SK-N-SH treated with all-trans-retinoic acid at 6 μM for 48 hours (cell line): ENCODE measurements at regions not wholly inside any gene's neighbourhood (a gene's known extent, or its start where the extent isn't known, plus 50 kb on each side); places are given as distances from the start of the nearest gene placed in this dataset.

Experiments used
- ATAC-seq: fragments of 200-7000 bp; cut with Tn5 transposase; 3 replicates; pipeline ENCODE4 v1.9.1; 2020; ENCODE audit warnings: mild to moderate bottlenecking, moderate library complexity
- ARNTL ChIP-seq: fragments of 450-650 bp; formaldehyde crosslinking; IDR thresholded peaks from 2 replicates; pipeline ENCODE4 v1.5.0; 2020; ENCODE audit warnings: low read depth, mild to moderate bottlenecking, moderate library complexity, borderline replicate concordance
- BACH2 ChIP-seq: fragments of 250-450 bp; sonication (Bioruptor Pico); IDR thresholded peaks from 2 replicates; pipeline ENCODE4 v1.9.0; 2021; ENCODE audit warnings: mild to moderate bottlenecking, borderline replicate concordance
- CSDC2 ChIP-seq: fragments of 250-450 bp; sonication (Bioruptor Pico); IDR thresholded peaks from 2 replicates; pipeline ENCODE4 v1.5.0; 2020; ENCODE audit warnings: mild to moderate bottlenecking, moderate library complexity
- ESRRG ChIP-seq: fragments of 250-450 bp; sonication (Bioruptor Pico); IDR thresholded peaks from 2 replicates; pipeline ENCODE4 v1.6.1; 2021; ENCODE audit warnings: mild to moderate bottlenecking
- GLIS3 ChIP-seq: fragments of 250-450 bp; sonication (Bioruptor Pico); IDR thresholded peaks from 2 replicates; pipeline ENCODE4 v1.5.0; 2020; ENCODE audit warnings: mild to moderate bottlenecking, moderate library complexity
- ISL1 ChIP-seq: fragments of 250-450 bp; sonication (Bioruptor Pico); IDR thresholded peaks from 2 replicates; pipeline ENCODE4 v2.1.2; 2022; ENCODE audit warnings: mild to moderate bottlenecking, moderate library complexity
- OSR1 ChIP-seq: fragments of 250-450 bp; sonication (Bioruptor Pico); IDR thresholded peaks from 2 replicates; pipeline ENCODE4 v1.8.0; 2022; ENCODE audit warnings: moderate library complexity, mild to moderate bottlenecking, inconsistent platforms
- PPARA ChIP-seq: fragments of 250-450 bp; sonication (Bioruptor Pico); IDR thresholded peaks from 2 replicates; pipeline ENCODE4 v1.5.0; 2020; ENCODE audit warnings: mild to moderate bottlenecking, borderline replicate concordance
- RARB ChIP-seq: fragments of 250-450 bp; sonication (Bioruptor Pico); IDR thresholded peaks from 2 replicates; pipeline ENCODE4 v1.8.0; 2021; ENCODE audit warnings: mild to moderate bottlenecking, moderate library complexity
- SNAI2 ChIP-seq: fragments of 250-450 bp; sonication (Bioruptor Pico); IDR thresholded peaks from 2 replicates; pipeline ENCODE4 v1.5.0; 2020; ENCODE audit warnings: mild to moderate bottlenecking, moderate library complexity
- TCF4 ChIP-seq: fragments of 250-450 bp; sonication (Bioruptor Pico); IDR thresholded peaks from 2 replicates; pipeline ENCODE4 v1.8.0; 2021; ENCODE audit warnings: mild to moderate bottlenecking, moderate library complexity, borderline replicate concordance
- TOX ChIP-seq: fragments of 250-450 bp; sonication (Bioruptor Pico); IDR thresholded peaks from 2 replicates; pipeline ENCODE4 v1.8.0; 2021; ENCODE audit warnings: mild to moderate bottlenecking, moderate library complexity, borderline replicate concordance
- ZC3H10 ChIP-seq: fragments of 250-450 bp; sonication (Bioruptor Pico); IDR thresholded peaks from 2 replicates; pipeline ENCODE4 v1.5.1; 2021; ENCODE audit warnings: mild to moderate bottlenecking, moderate library complexity
- ZFP30 ChIP-seq: fragments of 450-650 bp; formaldehyde crosslinking; IDR thresholded peaks from 2 replicates; pipeline ENCODE4 v1.5.0; 2022; ENCODE audit warnings: mild to moderate bottlenecking, moderate library complexity
- ZNF565 ChIP-seq: fragments of 450-650 bp; formaldehyde crosslinking; conservative IDR thresholded peaks from 2 replicates; pipeline ENCODE4 v1.5.0; 2020; ENCODE audit warnings: low read depth, mild to moderate bottlenecking, moderate library complexity
- ZNF70 ChIP-seq: fragments of 450-650 bp; formaldehyde crosslinking; IDR thresholded peaks from 2 replicates; pipeline ENCODE4 v1.5.0; 2020; ENCODE audit warnings: mild to moderate bottlenecking, moderate library complexity
- TF ChIP-seq, protein P1 (sequence below): fragments of 250-450 bp; sonication (Bioruptor Pico); IDR thresholded peaks from 2 replicates; pipeline ENCODE4 v1.8.0; 2021; ENCODE audit warnings: low read depth, mild to moderate bottlenecking, moderate library complexity, borderline replicate concordance
- TF ChIP-seq, protein P2 (sequence below): fragments of 250-450 bp; sonication (Bioruptor Pico); IDR thresholded peaks from 2 replicates; pipeline ENCODE4 v1.5.0; 2020; ENCODE audit warnings: mild to moderate bottlenecking, moderate library complexity
- TF ChIP-seq, protein P3 (sequence below): fragments of 250-450 bp; sonication (Bioruptor Pico); IDR thresholded peaks from 2 replicates; pipeline ENCODE4 v1.8.0; 2020; ENCODE audit warnings: mild to moderate bottlenecking, moderate library complexity, borderline replicate concordance
- TF ChIP-seq, protein P4 (sequence below): fragments of 250-450 bp; sonication (Bioruptor Pico); IDR thresholded peaks from 2 replicates; pipeline ENCODE4 v1.5.1; 2021; ENCODE audit warnings: mild to moderate bottlenecking, moderate library complexity

DNA sequence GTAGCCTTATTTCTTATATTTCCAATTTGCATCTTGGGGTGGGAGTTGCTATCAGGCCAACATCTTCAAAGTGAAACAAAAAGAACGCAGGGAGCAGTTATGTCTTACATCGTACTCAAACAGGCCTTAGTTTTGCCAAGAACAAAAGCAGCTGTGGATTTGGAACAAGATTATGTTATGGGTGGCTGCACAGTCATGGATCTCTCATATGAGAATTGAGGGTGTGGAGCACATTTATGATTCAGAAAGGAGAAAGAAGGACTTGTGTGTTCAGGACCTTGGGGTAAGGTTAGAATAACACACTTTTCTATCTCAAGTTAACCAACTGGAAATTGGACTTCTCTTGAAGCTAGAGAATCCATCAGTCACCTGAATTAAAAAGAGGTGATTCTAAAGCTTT, 259.9 kb downstream of the FOXA2 start:
- TF ChIP-seq PPARA (no peak), CSDC2 (no peak), ZNF565 (CRISPR knock-in tag) (no peak), BACH2 (CRISPR knock-in tag) (no peak), ESRRG (no peak), ISL1 (CRISPR knock-in tag) (no peak), RARB (CRISPR knock-in tag) (no peak), ZFP30 (CRISPR knock-in tag) (no peak), ZC3H10 (CRISPR knock-in tag) (no peak), TOX (CRISPR knock-in tag) (no peak)
- TF ChIP-seq, protein P1, sequence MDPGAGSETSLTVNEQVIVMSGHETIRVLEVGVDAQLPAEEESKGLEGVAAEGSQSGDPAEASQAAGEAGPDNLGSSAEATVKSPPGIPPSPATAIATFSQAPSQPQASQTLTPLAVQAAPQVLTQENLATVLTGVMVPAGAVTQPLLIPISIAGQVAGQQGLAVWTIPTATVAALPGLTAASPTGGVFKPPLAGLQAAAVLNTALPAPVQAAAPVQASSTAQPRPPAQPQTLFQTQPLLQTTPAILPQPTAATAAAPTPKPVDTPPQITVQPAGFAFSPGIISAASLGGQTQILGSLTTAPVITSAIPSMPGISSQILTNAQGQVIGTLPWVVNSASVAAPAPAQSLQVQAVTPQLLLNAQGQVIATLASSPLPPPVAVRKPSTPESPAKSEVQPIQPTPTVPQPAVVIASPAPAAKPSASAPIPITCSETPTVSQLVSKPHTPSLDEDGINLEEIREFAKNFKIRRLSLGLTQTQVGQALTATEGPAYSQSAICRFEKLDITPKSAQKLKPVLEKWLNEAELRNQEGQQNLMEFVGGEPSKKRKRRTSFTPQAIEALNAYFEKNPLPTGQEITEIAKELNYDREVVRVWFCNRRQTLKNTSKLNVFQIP, result no peak
- TF ChIP-seq, protein P2, sequence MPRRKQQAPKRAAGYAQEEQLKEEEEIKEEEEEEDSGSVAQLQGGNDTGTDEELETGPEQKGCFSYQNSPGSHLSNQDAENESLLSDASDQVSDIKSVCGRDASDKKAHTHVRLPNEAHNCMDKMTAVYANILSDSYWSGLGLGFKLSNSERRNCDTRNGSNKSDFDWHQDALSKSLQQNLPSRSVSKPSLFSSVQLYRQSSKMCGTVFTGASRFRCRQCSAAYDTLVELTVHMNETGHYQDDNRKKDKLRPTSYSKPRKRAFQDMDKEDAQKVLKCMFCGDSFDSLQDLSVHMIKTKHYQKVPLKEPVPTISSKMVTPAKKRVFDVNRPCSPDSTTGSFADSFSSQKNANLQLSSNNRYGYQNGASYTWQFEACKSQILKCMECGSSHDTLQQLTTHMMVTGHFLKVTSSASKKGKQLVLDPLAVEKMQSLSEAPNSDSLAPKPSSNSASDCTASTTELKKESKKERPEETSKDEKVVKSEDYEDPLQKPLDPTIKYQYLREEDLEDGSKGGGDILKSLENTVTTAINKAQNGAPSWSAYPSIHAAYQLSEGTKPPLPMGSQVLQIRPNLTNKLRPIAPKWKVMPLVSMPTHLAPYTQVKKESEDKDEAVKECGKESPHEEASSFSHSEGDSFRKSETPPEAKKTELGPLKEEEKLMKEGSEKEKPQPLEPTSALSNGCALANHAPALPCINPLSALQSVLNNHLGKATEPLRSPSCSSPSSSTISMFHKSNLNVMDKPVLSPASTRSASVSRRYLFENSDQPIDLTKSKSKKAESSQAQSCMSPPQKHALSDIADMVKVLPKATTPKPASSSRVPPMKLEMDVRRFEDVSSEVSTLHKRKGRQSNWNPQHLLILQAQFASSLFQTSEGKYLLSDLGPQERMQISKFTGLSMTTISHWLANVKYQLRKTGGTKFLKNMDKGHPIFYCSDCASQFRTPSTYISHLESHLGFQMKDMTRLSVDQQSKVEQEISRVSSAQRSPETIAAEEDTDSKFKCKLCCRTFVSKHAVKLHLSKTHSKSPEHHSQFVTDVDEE (CRISPR knock-in tag), result no peak
- ATAC-seq, result no peak

DNA sequence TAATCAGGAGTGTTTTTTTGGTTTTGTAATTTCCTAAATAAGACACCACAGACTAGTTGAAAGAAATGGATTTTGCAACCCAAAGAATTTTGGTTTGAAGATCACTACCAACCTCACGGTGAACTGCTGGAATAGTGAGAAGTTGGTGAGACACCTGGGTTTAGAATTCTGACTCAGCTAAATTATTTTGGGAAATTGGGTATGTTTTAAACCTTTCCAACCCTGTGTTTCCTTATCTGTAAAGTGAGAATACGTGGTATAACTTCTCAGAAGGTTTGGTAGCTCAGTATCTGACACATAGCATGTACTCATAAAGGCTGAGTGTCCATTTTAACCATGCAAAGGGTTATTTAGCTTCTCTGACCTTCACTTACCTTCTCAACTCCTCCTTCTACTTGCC, 261.9 kb downstream of the FOXA2 start:
- ATAC-seq, result no peak
- TF ChIP-seq, protein P3, sequence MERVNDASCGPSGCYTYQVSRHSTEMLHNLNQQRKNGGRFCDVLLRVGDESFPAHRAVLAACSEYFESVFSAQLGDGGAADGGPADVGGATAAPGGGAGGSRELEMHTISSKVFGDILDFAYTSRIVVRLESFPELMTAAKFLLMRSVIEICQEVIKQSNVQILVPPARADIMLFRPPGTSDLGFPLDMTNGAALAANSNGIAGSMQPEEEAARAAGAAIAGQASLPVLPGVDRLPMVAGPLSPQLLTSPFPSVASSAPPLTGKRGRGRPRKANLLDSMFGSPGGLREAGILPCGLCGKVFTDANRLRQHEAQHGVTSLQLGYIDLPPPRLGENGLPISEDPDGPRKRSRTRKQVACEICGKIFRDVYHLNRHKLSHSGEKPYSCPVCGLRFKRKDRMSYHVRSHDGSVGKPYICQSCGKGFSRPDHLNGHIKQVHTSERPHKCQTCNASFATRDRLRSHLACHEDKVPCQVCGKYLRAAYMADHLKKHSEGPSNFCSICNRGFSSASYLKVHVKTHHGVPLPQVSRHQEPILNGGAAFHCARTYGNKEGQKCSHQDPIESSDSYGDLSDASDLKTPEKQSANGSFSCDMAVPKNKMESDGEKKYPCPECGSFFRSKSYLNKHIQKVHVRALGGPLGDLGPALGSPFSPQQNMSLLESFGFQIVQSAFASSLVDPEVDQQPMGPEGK (CRISPR knock-in tag), result no peak
- no peak for TF ChIP-seq SNAI2 (CRISPR knock-in tag)
- TF ChIP-seq ARNTL (CRISPR knock-in tag), result no peak
- TF ChIP-seq CSDC2, result no peak
- no peak for TF ChIP-seq ZNF70 (CRISPR knock-in tag)
- no peak for TF ChIP-seq ESRRG
- TF ChIP-seq OSR1 (CRISPR knock-in tag), result no peak
- TF ChIP-seq, protein P2 (CRISPR knock-in tag), result no peak
- TF ChIP-seq ZNF565 (CRISPR knock-in tag), result no peak
- TF ChIP-seq TCF4 (CRISPR knock-in tag), result no peak
- TF ChIP-seq, protein P1, result no peak
- TF ChIP-seq, protein P4, sequence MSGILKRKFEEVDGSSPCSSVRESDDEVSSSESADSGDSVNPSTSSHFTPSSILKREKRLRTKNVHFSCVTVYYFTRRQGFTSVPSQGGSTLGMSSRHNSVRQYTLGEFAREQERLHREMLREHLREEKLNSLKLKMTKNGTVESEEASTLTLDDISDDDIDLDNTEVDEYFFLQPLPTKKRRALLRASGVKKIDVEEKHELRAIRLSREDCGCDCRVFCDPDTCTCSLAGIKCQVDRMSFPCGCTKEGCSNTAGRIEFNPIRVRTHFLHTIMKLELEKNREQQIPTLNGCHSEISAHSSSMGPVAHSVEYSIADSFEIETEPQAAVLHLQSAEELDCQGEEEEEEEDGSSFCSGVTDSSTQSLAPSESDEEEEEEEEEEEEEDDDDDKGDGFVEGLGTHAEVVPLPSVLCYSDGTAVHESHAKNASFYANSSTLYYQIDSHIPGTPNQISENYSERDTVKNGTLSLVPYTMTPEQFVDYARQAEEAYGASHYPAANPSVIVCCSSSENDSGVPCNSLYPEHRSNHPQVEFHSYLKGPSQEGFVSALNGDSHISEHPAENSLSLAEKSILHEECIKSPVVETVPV (CRISPR knock-in tag), result no peak
- no peak for TF ChIP-seq GLIS3 (CRISPR knock-in tag)
- no peak for TF ChIP-seq TOX (CRISPR knock-in tag)
- no peak for TF ChIP-seq ISL1 (CRISPR knock-in tag)
- TF ChIP-seq PPARA, result no peak
